ENCODE measurements at regions not wholly inside any gene's neighbourhood (a gene's known extent, or its start where the extent isn't known, plus 50 kb on each side); places are given as distances from the start of the nearest gene placed in this dataset.
"Not testable (repeated sequence)": the region's sequence is repeated elsewhere in the genome, so short reads cannot be mapped to it uniquely, and the experiment has no call there.

GRCh38 chr7:51430480-51431086 lies 114.0 kb upstream of the COBL start:
- FAIRE-seq (peak; percentile 47), DNase-seq (peak; percentile 59 to 67)
- no peaks in the 10 kb centered on the region for H3K9me3 ChIP-seq (ENCODE audit: control insufficient read depth in 2 of 2, insufficient read depth in 1 of 2, low read depth in 1 of 2, low read length in 1 of 2)
- no peaks in the 10 kb centered on the region for H3K36me3 ChIP-seq (ENCODE audit: control insufficient read depth in 3 of 3, insufficient read depth in 2 of 3, low read depth in 1 of 3, low read length in 3 of 3)
- H3K27me3 ChIP-seq (ENCODE audit: control insufficient read depth in 3 of 3, insufficient read depth in 3 of 3, low read length in 3 of 3) = no peaks in the 10 kb centered on the region
- no peak overlapping the region for H3K4me3 ChIP-seq (ENCODE audit: low read depth in 1 of 3, low read length in 3 of 3)
- H3K27ac ChIP-seq (ENCODE audit: low read depth in 1 of 3, low read length in 2 of 3) = no peak overlapping the region
- H3K4me1 ChIP-seq (ENCODE audit: control insufficient read depth in 3 of 3, insufficient read depth in 2 of 3, low read depth in 1 of 3, low read length in 2 of 3) = no peaks in the 10 kb centered on the region
- WGBS, 3 donors = 17 to 20% (median 18%) methylated on average over 13 of the region's 13 CpGs

- 78 to 87% (median 82%) methylated on average over 8 of the region's 8 CpGs for WGBS, 3 donors
- no peaks in the 10 kb centered on the region for H3K36me3 ChIP-seq (ENCODE audit: control insufficient read depth in 3 of 3, insufficient read depth in 2 of 3, low read depth in 1 of 3, low read length in 3 of 3)
- H3K27me3 ChIP-seq (ENCODE audit: control insufficient read depth in 3 of 3, insufficient read depth in 3 of 3, low read length in 3 of 3) = no peaks in the 10 kb centered on the region
- no peaks in the 10 kb centered on the region for H3K9me3 ChIP-seq (ENCODE audit: control insufficient read depth in 2 of 2, insufficient read depth in 1 of 2, low read depth in 1 of 2, low read length in 1 of 2)
- no peak overlapping the region for H3K4me3 ChIP-seq (ENCODE audit: low read depth in 1 of 3, low read length in 3 of 3)
- H3K27ac ChIP-seq (ENCODE audit: low read depth in 1 of 3, low read length in 2 of 3) = no peak overlapping the region
- DNase-seq (peak; percentile 4 to 44), FAIRE-seq (no peak)
- H3K4me1 ChIP-seq (ENCODE audit: control insufficient read depth in 3 of 3, insufficient read depth in 2 of 3, low read depth in 1 of 3, low read length in 2 of 3) = no peaks in the 10 kb centered on the region
These were observed 111.7 kb upstream of the COBL start for GRCh38 chr7:51428217-51428887.

- no peak for DNase-seq
- H3K4me1 ChIP-seq (ENCODE audit: control insufficient read depth in 3 of 3, insufficient read depth in 2 of 3, low read depth in 1 of 3, low read length in 2 of 3) = no peaks in the 10 kb centered on the region
- H3K27me3 ChIP-seq (ENCODE audit: control insufficient read depth in 3 of 3, insufficient read depth in 3 of 3, low read length in 3 of 3) = no peaks in the 10 kb centered on the region
- H3K36me3 ChIP-seq (ENCODE audit: control insufficient read depth in 3 of 3, insufficient read depth in 2 of 3, low read depth in 1 of 3, low read length in 3 of 3) = no peaks in the 10 kb centered on the region
- H3K27ac ChIP-seq (ENCODE audit: low read depth in 1 of 3, low read length in 2 of 3) = no peak overlapping the region
- 85 to 88% (median 86%) methylated on average over 12 of the region's 12 CpGs for WGBS, 3 donors
- FAIRE-seq = no peak
- H3K9me3 ChIP-seq (ENCODE audit: control insufficient read depth in 2 of 2, insufficient read depth in 1 of 2, low read depth in 1 of 2, low read length in 1 of 2) = no peaks in the 10 kb centered on the region
- H3K4me3 ChIP-seq (ENCODE audit: low read depth in 1 of 3, low read length in 3 of 3) = no peak overlapping the region
These were observed 109.6 kb upstream of the COBL start for GRCh38 chr7:51426163-51426562.

GRCh38 chr7:51409934-51410333 lies 93.3 kb upstream of the COBL start:
- H3K9me3 ChIP-seq (ENCODE audit: control insufficient read depth in 2 of 2, insufficient read depth in 1 of 2, low read depth in 1 of 2, low read length in 1 of 2); H3K27ac ChIP-seq (ENCODE audit: low read depth in 1 of 3, low read length in 2 of 3); H3K36me3 ChIP-seq (ENCODE audit: control insufficient read depth in 3 of 3, insufficient read depth in 2 of 3, low read depth in 1 of 3, low read length in 3 of 3); H3K4me1 ChIP-seq (ENCODE audit: control insufficient read depth in 3 of 3, insufficient read depth in 2 of 3, low read depth in 1 of 3, low read length in 2 of 3); H3K4me3 ChIP-seq (ENCODE audit: low read depth in 1 of 3, low read length in 3 of 3); DNase-seq; H3K27me3 ChIP-seq (ENCODE audit: control insufficient read depth in 3 of 3, insufficient read depth in 3 of 3, low read length in 3 of 3); FAIRE-seq: not testable (repeated sequence)
- no CpG with 5 or more reads among the region's 3 CpGs for WGBS, 3 donors

- not testable (repeated sequence) for H3K27me3 ChIP-seq (ENCODE audit: control insufficient read depth in 3 of 3, insufficient read depth in 3 of 3, low read length in 3 of 3); H3K4me1 ChIP-seq (ENCODE audit: control insufficient read depth in 3 of 3, insufficient read depth in 2 of 3, low read depth in 1 of 3, low read length in 2 of 3); DNase-seq; FAIRE-seq; H3K4me3 ChIP-seq (ENCODE audit: low read depth in 1 of 3, low read length in 3 of 3); H3K36me3 ChIP-seq (ENCODE audit: control insufficient read depth in 3 of 3, insufficient read depth in 2 of 3, low read depth in 1 of 3, low read length in 3 of 3); H3K27ac ChIP-seq (ENCODE audit: low read depth in 1 of 3, low read length in 2 of 3); H3K9me3 ChIP-seq (ENCODE audit: control insufficient read depth in 2 of 2, insufficient read depth in 1 of 2, low read depth in 1 of 2, low read length in 1 of 2)
- 39 to 49% (median 43%) methylated on average over 3 of the region's 3 CpGs for WGBS, 3 donors
These were observed 81.0 kb upstream of the COBL start for GRCh38 chr7:51397608-51398007.

DNA sequence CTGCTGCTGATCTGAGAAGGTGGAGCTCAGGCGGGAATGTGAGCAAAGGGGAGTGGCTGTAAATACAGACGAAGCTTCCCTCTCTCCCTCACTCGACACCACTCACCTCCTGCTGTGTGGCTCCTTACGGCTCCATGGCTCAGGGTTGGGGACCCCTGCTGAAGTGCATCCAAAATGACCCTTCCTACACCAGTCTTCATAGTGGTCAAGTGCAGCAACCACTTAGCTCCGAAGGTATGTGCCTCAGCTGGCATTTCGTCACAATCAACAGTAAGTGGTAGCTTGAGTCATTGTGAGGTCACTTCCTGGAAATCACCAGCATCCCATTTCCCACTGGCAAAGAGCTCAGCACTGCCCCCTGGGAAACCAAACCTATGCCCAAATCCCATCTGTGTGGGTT lies 76.4 kb upstream of the COBL start:
- FAIRE-seq; H3K4me1 ChIP-seq (ENCODE audit: control insufficient read depth in 3 of 3, insufficient read depth in 2 of 3, low read depth in 1 of 3, low read length in 2 of 3); DNase-seq; H3K27ac ChIP-seq (ENCODE audit: low read depth in 1 of 3, low read length in 2 of 3); H3K36me3 ChIP-seq (ENCODE audit: control insufficient read depth in 3 of 3, insufficient read depth in 2 of 3, low read depth in 1 of 3, low read length in 3 of 3); H3K4me3 ChIP-seq (ENCODE audit: low read depth in 1 of 3, low read length in 3 of 3); H3K27me3 ChIP-seq (ENCODE audit: control insufficient read depth in 3 of 3, insufficient read depth in 3 of 3, low read length in 3 of 3); H3K9me3 ChIP-seq (ENCODE audit: control insufficient read depth in 2 of 2, insufficient read depth in 1 of 2, low read depth in 1 of 2, low read length in 1 of 2): not testable (repeated sequence)
- 60 to 74% (median 65%) methylated on average over 5 to 6 of the region's 6 CpGs for WGBS, 3 donors

DNA sequence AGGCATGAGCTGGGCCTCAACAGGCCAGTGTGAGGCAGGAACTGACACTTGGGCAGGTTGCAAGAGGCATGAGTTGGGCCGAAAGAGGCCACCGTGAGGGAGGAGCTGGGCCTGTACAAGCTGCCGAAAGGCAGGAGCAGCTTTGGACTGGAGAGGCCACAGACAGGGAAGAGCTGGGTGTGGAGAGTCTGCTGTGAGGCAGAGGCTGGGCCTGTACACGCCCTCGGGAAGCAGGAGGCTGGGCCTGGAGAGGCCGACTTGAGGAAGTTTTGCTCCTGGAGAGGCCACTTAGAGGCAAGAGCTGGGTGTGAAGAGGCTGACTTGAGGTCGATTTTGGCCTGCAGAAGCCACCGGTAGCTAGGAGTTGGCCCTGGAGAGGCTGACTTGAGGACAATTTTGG lies 73.3 kb upstream of the COBL start:
- not testable (repeated sequence) for H3K27me3 ChIP-seq (ENCODE audit: control insufficient read depth in 3 of 3, insufficient read depth in 3 of 3, low read length in 3 of 3); H3K4me1 ChIP-seq (ENCODE audit: control insufficient read depth in 3 of 3, insufficient read depth in 2 of 3, low read depth in 1 of 3, low read length in 2 of 3); H3K36me3 ChIP-seq (ENCODE audit: control insufficient read depth in 3 of 3, insufficient read depth in 2 of 3, low read depth in 1 of 3, low read length in 3 of 3); DNase-seq; H3K4me3 ChIP-seq (ENCODE audit: low read depth in 1 of 3, low read length in 3 of 3); FAIRE-seq; H3K27ac ChIP-seq (ENCODE audit: low read depth in 1 of 3, low read length in 2 of 3); H3K9me3 ChIP-seq (ENCODE audit: control insufficient read depth in 2 of 2, insufficient read depth in 1 of 2, low read depth in 1 of 2, low read length in 1 of 2)
- 85 to 95% (median 91%) methylated on average over 3 to 6 of the region's 8 CpGs for WGBS, 3 donors

DNA sequence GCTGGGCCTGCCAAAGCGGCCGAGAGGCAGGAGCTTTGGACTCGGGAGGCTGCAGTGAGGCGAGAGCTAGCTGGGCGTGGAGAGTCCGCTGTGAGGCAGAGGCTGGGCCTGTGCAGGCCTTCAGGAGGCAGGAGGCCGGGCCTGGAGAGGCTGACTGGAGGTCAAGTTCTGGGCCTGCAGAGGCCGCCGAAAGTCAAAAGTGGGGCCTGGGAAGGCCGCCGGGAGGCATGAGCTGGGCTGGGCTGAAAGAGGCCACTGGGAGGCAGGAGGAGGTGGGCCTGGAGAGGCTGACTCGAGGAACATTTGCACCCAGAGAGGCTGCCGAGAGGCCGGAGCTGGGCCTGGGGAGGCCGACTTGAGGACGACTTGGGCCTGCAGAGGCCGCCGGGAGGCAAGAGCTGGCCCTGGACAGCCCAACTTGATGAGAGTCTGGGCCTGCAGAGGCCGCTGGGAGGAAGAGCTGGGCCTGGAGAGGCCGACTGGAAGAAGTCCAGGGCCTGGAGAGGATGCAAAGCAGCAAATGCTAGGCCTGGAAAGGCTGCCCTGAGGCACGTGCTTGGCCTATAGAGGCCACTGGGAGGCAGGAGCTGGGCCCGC lies 72.7 kb upstream of the COBL start:
- H3K27ac ChIP-seq (ENCODE audit: low read depth in 1 of 3, low read length in 2 of 3); FAIRE-seq; H3K4me1 ChIP-seq (ENCODE audit: control insufficient read depth in 3 of 3, insufficient read depth in 2 of 3, low read depth in 1 of 3, low read length in 2 of 3); DNase-seq; H3K9me3 ChIP-seq (ENCODE audit: control insufficient read depth in 2 of 2, insufficient read depth in 1 of 2, low read depth in 1 of 2, low read length in 1 of 2); H3K36me3 ChIP-seq (ENCODE audit: control insufficient read depth in 3 of 3, insufficient read depth in 2 of 3, low read depth in 1 of 3, low read length in 3 of 3); H3K4me3 ChIP-seq (ENCODE audit: low read depth in 1 of 3, low read length in 3 of 3); H3K27me3 ChIP-seq (ENCODE audit: control insufficient read depth in 3 of 3, insufficient read depth in 3 of 3, low read length in 3 of 3): not testable (repeated sequence)
- 93 to 97% (median 94%) methylated on average over 20 to 22 of the region's 22 CpGs for WGBS, 3 donors
